HEK293 (cell line): ENCODE measurements at regions not wholly inside any gene's neighbourhood (a gene's known extent, or its start where the extent isn't known, plus 50 kb on each side); places are given as distances from the start of the nearest gene placed in this dataset.

Source experiments
- BCL11A ChIP-seq: fragments of 450-650 bp; formaldehyde crosslinking; IDR thresholded peaks from 2 replicates; pipeline ENCODE4 v1.5.1; 2016; ENCODE audit warnings: low read depth, missing biosample characterization, missing genetic modification characterization
- GLI2 ChIP-seq: fragments of 450-650 bp; formaldehyde crosslinking; IDR thresholded peaks from 2 replicates; pipeline ENCODE4; 2017; ENCODE audit warnings: missing biosample characterization, missing genetic modification characterization, low read depth, borderline replicate concordance
- GLIS1 ChIP-seq: fragments of 450-650 bp; formaldehyde crosslinking; IDR thresholded peaks from 2 replicates; pipeline ENCODE4 v1.5.1; 2016; ENCODE audit warnings: missing biosample characterization, missing genetic modification characterization
- HIC1 ChIP-seq: fragments of 450-650 bp; formaldehyde crosslinking; IDR thresholded peaks from 2 replicates; pipeline ENCODE4 v1.5.1; 2016; ENCODE audit warnings: missing biosample characterization, missing genetic modification characterization
- INSM2 ChIP-seq: fragments of 450-650 bp; formaldehyde crosslinking; IDR thresholded peaks from 2 replicates; pipeline ENCODE4 v1.5.1; 2016; ENCODE audit warnings: missing biosample characterization, missing genetic modification characterization
- KLF10 ChIP-seq: fragments of 450-650 bp; IDR thresholded peaks from 2 replicates; pipeline ENCODE4 v1.5.1; 2018; ENCODE audit warnings: missing biosample characterization, mild to moderate bottlenecking, missing genetic modification characterization
- KLF9 ChIP-seq: fragments of 450-650 bp; formaldehyde crosslinking; IDR thresholded peaks from 2 replicates; pipeline ENCODE4 v1.5.1; 2016; ENCODE audit warnings: missing biosample characterization, missing genetic modification characterization, low read depth
- MEIS1 ChIP-seq: sonication (generic); formaldehyde crosslinking; IDR thresholded peaks from 2 replicates; pipeline ENCODE4 v1.8.1; 2022; ENCODE audit warnings: missing genetic modification reagents, mild to moderate bottlenecking, borderline replicate concordance
- MYNN ChIP-seq: fragments of 450-650 bp; formaldehyde crosslinking; IDR thresholded peaks from 2 replicates; pipeline ENCODE4 v1.5.1; 2016; ENCODE audit warnings: missing biosample characterization, missing genetic modification characterization, borderline replicate concordance
- PBX3 ChIP-seq: sonication (generic); formaldehyde crosslinking; IDR thresholded peaks from 2 replicates; pipeline ENCODE4 v1.8.1; 2022; ENCODE audit warnings: mild to moderate bottlenecking, moderate library complexity, missing genetic modification reagents
- PRDM1 ChIP-seq: fragments of 450-650 bp; formaldehyde crosslinking; IDR thresholded peaks from 2 replicates; pipeline ENCODE4; 2016; ENCODE audit warnings: missing biosample characterization, missing genetic modification characterization
- PRDM2 ChIP-seq: fragments of 450-650 bp; formaldehyde crosslinking; IDR thresholded peaks from 2 replicates; pipeline ENCODE4 v1.5.1; 2016; ENCODE audit warnings: missing biosample characterization, missing genetic modification characterization, borderline replicate concordance
- SP3 ChIP-seq: fragments of 450-650 bp; formaldehyde crosslinking; IDR thresholded peaks from 2 replicates; pipeline ENCODE4 v1.5.1; 2016; ENCODE audit warnings: missing biosample characterization, missing genetic modification characterization
- ZBTB17 ChIP-seq: fragments of 450-650 bp; formaldehyde crosslinking; IDR thresholded peaks from 2 replicates; pipeline ENCODE4 v1.5.1; 2016; ENCODE audit warnings: missing biosample characterization, missing genetic modification characterization
- ZFP3 ChIP-seq: fragments of 450-650 bp; formaldehyde crosslinking; IDR thresholded peaks from 2 replicates; pipeline ENCODE4 v1.5.1; 2016; ENCODE audit warnings: low read depth, missing biosample characterization, missing genetic modification characterization
- ZNF114 ChIP-seq: fragments of 450-650 bp; formaldehyde crosslinking; IDR thresholded peaks from 2 replicates; pipeline ENCODE4 v1.5.0; 2017; ENCODE audit warnings: missing biosample characterization, missing genetic modification characterization
- ZNF169 ChIP-seq: fragments of 450-650 bp; formaldehyde crosslinking; IDR thresholded peaks from 2 replicates; pipeline ENCODE4 v1.5.1; 2016; ENCODE audit warnings: missing biosample characterization, missing genetic modification characterization
- ZNF175 ChIP-seq: fragments of 450-650 bp; formaldehyde crosslinking; IDR thresholded peaks from 2 replicates; pipeline ENCODE4 v1.5.1; 2016; ENCODE audit warnings: missing biosample characterization, missing genetic modification characterization
- ZNF211 ChIP-seq: fragments of 450-650 bp; formaldehyde crosslinking; IDR thresholded peaks from 2 replicates; pipeline ENCODE4 v1.5.1; 2016; ENCODE audit warnings: low read depth, missing biosample characterization, missing genetic modification characterization
- ZNF221 ChIP-seq: fragments of 450-650 bp; formaldehyde crosslinking; IDR thresholded peaks from 2 replicates; pipeline ENCODE4 v1.5.1; 2017; ENCODE audit warnings: missing biosample characterization, missing genetic modification characterization, borderline replicate concordance
- ZNF292 ChIP-seq: fragments of 450-650 bp; formaldehyde crosslinking; IDR thresholded peaks from 2 replicates; pipeline ENCODE4 v1.5.1; 2016; ENCODE audit warnings: low read depth, missing biosample characterization, missing genetic modification characterization, borderline replicate concordance
- ZNF350 ChIP-seq: fragments of 450-650 bp; formaldehyde crosslinking; IDR thresholded peaks from 2 replicates; pipeline ENCODE4 v1.5.0; 2017; ENCODE audit warnings: missing biosample characterization, mild to moderate bottlenecking, missing genetic modification characterization
- ZNF423 ChIP-seq: fragments of 450-650 bp; formaldehyde crosslinking; IDR thresholded peaks from 2 replicates; pipeline ENCODE4 v1.5.1; 2016; ENCODE audit warnings: missing biosample characterization, missing genetic modification characterization
- ZNF473 ChIP-seq: fragments of 450-650 bp; formaldehyde crosslinking; IDR thresholded peaks from 2 replicates; pipeline ENCODE4 v1.5.1; 2017; ENCODE audit warnings: missing biosample characterization, missing genetic modification characterization
- ZNF544 ChIP-seq: fragments of 450-650 bp; formaldehyde crosslinking; IDR thresholded peaks from 2 replicates; pipeline ENCODE4 v1.5.0; 2017; ENCODE audit warnings: missing biosample characterization, missing genetic modification characterization
- ZNF621 ChIP-seq: fragments of 450-650 bp; formaldehyde crosslinking; IDR thresholded peaks from 2 replicates; pipeline ENCODE4 v1.5.1; 2017; ENCODE audit warnings: missing biosample characterization, missing genetic modification characterization
- ZNF670 ChIP-seq: fragments of 450-650 bp; formaldehyde crosslinking; IDR thresholded peaks from 2 replicates; pipeline ENCODE4 v1.5.1; 2016; ENCODE audit warnings: missing biosample characterization, missing genetic modification characterization, low read depth
- ZNF707 ChIP-seq: fragments of 450-650 bp; formaldehyde crosslinking; IDR thresholded peaks from 2 replicates; pipeline ENCODE4 v1.5.1; 2016; ENCODE audit warnings: missing biosample characterization, missing genetic modification characterization
- ZNF791 ChIP-seq: fragments of 450-650 bp; formaldehyde crosslinking; IDR thresholded peaks from 2 replicates; pipeline ENCODE4 v1.5.1; 2016; ENCODE audit warnings: missing biosample characterization, missing genetic modification characterization
- ZNF837 ChIP-seq: fragments of 450-650 bp; formaldehyde crosslinking; IDR thresholded peaks from 2 replicates; pipeline ENCODE4 v1.5.1; 2016; ENCODE audit warnings: missing biosample characterization, missing genetic modification characterization
- ZSCAN30 ChIP-seq: fragments of 450-650 bp; IDR thresholded peaks from 2 replicates; pipeline ENCODE4 v1.5.1; 2018; ENCODE audit warnings: missing biosample characterization, mild to moderate bottlenecking, missing genetic modification characterization, moderate library complexity

- TF ChIP-seq MEIS1 (CRISPR knock-in tag) (no peak), ZNF544 (no peak), KLF10 (no peak), ZNF175 (tag by site-specific recombination) (no peak), PRDM2 (tag by site-specific recombination) (no peak), MYNN (tag by site-specific recombination) (no peak), PRDM1 (tag by site-specific recombination) (peak; percentile 96), ZNF423 (tag by site-specific recombination) (no peak), PBX3 (no peak), KLF9 (no peak), ZBTB17 (tag by site-specific recombination) (peak; percentile 55; the same call in 1 of the 2 replicates), HIC1 (no peak), ZNF221 (tag by site-specific recombination) (no peak), ZNF473 (tag by site-specific recombination) (no peak), GLIS1 (tag by site-specific recombination) (no peak), ZNF211 (tag by site-specific recombination) (no peak), ZFP3 (tag by site-specific recombination) (no peak), ZNF621 (tag by site-specific recombination) (no peak), ZSCAN30 (tag by site-specific recombination) (no peak), ZNF169 (tag by site-specific recombination) (no peak), ZNF837 (no peak), ZNF292 (no peak), SP3 (tag by site-specific recombination) (no peak), ZNF350 (tag by site-specific recombination) (no peak), INSM2 (no peak), ZNF114 (tag by site-specific recombination) (no peak), GLI2 (no peak), ZNF670 (tag by site-specific recombination) (no peak), ZNF707 (tag by site-specific recombination) (no peak), ZNF791 (tag by site-specific recombination) (no peak), BCL11A (tag by site-specific recombination) (no peak)
Measured at GRCh38 chr4:174120446-174121295, 162.8 kb downstream of the FBXO8 start (continued).
